Renal cortical epithelial cell (primary cell): ENCODE measurements at regions not wholly inside any gene's neighbourhood (a gene's known extent, or its start where the extent isn't known, plus 50 kb on each side); places are given as distances from the start of the nearest gene placed in this dataset.
"Not testable (repeated sequence)": the region's sequence is repeated elsewhere in the genome, so short reads cannot be mapped to it uniquely, and the experiment has no call there.

Source experiments
- DNase-seq: peaks from one replicate; pipeline ENCODE4 v3.0.0-alpha.2; 2011; ENCODE audit warnings: low read depth

DNA sequence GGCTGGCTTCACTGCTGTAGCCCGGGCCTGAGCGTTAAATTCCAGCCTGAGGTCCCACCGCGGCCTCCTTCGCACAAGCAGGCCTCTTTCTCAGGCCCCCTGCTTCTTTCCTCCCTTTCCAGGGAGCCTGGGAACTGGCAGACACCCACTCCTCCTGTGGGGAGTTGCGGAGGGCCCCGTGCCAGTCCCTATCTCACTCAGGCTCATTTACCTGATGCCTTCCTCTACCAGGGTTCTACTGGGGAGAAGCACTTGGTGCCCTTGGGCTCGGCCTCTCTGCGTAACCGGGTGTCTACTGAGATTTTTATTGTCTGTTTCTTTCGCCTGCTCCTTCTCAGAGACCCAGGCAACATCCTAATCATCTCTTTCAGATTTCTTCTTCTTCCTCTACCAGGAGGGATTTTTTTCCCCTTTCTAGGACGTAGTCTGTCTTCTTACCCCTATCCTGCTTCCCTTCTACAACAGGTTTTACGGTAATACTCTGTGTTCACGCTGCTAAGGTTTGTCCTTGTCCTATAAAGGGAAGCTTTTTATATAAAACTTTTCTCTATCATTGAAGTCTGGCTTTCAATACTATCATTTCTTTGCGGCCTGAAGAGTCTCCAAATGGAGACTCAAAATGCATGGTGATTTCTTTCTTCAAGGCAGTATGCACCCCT lies 135.4 kb upstream of the GPR12 start:
- no peak for DNase-seq

DNA sequence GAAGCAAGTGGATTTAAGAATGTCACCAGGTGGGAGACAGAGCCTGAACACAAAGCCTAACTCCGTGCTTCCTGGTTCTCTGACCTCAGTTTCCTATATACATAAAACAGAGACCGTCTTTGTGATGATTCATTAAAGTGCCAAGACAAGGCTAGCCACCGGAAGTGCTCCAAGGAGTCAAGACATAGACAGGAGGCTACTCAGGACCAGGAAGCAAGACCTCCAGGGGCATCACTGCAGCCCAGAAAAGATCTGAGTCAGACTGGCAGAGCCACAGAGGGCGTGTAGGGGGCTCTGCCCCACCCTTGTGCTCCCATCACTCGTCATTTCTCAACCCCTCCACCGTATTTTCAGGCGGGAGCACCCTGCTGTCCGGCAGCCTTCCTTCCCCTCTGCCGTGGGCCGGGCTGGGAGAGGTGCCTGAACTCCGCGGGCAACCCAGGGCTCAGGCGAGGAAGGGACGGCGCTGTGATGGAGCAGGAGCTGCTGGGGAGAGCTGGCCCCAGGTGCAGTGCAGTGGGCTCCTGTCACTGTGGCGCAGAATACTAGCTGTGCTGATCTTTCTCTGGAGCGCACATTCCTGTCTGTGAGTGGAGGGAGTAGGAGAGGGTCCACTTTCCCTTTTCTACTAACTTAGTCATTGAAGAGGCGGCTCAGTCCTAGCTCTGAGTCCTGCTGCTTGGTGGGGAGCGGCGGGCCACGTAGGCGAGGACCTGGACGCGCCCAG lies 134.7 kb upstream of the GPR12 start:
- no peak for DNase-seq

DNA sequence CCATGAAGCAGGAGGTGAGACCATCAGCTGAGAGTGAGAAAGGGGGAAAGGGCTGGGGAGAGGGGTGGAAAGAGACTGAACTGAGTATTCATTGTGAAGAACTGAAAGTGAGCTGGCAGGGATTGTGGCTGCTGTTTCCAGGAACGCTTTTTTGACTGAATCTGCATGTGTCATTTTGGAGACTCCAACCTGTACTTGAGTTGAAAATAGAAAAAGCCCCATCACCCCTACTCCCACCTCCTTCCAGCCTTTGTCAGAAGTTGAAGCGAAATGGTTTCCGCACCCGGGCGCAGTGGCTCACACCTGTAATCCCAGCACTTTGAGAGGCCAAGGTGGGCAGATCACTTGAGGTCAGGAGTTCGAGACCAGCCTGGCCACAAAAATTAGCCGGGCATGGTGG lies 128.0 kb upstream of the GPR12 start:
- DNase-seq: no peak

DNA sequence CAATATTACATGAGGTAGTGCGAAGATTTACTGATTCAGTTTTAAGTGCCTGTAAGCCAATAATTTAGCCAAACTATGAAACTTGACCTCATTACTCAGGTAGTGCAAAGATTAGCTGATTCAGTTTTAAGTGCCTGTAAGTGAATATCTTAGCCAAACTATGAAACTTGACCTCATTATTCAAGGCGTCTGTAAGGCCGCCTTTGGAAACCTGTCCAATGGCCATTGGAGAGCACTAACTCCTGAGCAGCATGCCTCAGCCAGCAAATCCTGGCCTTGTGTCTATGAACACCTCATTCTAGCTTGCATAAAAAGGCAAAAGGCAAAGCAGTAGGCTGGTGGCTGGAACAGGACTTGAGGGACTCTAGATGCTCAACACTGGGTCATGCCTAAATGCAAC lies 127.0 kb upstream of the GPR12 start:
- DNase-seq: no peak

DNA sequence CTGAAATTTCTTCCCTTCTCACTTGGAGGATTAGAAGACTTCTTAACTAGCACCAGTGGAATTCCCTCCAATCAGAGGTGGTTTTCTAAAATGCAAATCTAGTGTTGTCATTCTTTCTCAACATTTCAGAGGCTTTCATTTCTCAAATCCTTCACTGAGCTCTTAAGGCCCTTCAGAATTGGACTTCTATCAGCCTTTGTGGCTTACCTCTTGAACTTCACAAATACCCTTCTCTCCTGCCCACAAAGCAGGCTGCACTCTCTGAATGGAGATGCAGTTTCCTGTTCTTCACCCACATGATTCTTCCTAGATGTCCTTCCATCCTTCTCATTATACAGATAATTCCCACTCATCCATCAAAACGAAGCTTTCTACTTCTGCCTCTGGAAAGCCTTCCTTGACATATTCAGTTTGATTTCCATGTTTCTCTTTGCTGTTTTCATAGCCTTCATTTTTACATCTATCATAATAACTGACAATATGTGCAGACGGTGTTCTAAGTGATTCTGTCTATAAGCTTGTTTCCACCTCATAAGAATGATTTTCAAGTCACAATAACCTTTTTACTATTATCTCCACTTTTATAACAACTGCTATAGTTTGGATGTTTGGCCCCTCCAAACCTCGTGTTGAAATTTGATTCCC lies 123.1 kb upstream of the GPR12 start:
- no peak for DNase-seq

DNA sequence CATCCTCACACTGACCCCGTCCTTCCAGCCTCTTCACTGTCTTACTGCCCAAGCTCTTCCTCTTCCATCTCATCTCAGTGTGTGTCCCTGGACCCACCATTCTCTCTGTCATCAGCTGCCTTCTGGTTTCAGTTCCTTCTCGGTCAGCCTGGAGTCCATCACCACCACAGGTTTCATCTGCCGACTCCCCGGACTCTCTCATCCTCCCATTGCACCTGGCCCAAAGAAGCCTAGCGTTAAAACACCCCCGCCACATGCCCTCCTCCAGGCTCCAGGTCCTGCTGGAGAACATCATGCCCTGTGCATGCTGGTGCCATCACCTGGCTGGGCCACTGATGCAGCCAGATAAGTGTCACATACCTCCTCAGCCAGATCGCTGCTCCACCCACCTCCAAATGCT lies 122.1 kb upstream of the GPR12 start:
- no peak for DNase-seq

DNA sequence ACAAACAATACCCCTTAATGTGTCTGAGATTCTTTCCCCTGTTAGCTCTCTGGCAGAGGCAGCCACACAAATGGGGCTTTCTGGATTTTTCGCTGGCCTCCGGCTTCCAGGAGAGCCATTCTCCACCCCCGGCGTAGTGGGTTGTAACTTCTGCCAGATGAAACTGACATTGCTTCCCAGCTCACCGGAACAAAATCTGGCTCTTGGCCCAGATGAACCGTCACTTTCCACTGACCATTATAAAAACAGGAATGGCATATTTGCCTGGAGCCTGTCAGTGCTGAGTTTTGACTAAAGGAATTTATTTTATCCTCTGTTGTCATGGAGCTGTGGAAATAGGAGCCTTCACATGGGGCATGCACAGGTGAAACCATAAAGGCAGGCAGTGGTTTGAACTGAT lies 120.6 kb upstream of the GPR12 start:
- peak; percentile 52 for DNase-seq

DNA sequence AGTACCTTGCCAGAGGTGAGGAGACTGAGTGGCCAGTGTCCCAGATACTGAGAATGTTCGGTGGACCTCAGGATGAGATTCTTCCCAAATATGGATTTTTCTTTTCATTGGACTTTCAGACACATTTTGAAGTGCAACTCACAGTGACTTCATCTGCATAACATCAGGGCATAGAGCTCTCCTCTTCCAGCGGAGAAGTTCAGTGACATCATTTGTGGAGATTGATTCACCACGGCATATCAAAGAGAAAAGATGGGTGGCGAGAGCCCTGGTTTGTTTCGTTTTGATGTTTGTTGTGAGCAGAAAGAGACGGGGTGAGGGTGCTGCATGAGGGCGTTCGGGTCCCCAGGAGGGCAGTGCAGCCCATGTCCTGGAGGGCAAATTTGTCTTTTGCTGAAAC lies 120.1 kb upstream of the GPR12 start:
- no peak for DNase-seq

DNA sequence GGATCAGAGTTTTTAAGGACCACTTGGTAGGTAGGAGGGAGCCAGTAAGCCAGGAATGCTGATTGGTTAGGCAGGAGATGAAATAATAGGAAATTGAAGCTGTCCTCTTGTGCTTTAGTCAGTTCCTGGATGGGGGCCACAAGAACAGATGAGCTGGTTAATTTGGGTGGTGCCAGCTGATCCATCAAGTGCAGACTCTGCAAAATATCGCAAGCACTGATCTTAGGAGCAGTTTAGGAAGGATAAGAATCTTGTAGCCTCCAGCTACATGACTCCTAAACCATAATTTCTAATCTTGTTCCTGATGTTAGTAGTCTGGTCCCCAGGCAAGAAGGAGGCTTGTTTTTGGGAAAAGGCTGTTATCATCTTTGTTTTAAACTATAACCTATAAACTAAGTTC lies 117.9 kb upstream of the GPR12 start:
- DNase-seq: no peak

DNA sequence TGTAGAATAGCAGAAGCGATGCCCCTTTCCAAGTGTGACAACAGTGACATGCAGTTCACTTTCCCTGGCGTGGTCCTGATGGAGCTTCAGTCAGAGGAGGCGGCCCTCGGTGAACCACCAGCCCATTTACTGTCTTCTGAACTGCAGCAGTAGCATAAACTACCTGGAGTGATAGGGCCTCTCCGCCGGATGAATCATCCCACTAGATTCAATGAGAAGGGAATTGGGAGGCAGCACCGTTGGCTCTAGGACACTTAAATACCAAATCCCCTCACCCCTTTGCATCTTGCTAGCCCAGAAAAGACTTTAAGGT lies 112.8 kb upstream of the GPR12 start:
- DNase-seq: no peak

DNA sequence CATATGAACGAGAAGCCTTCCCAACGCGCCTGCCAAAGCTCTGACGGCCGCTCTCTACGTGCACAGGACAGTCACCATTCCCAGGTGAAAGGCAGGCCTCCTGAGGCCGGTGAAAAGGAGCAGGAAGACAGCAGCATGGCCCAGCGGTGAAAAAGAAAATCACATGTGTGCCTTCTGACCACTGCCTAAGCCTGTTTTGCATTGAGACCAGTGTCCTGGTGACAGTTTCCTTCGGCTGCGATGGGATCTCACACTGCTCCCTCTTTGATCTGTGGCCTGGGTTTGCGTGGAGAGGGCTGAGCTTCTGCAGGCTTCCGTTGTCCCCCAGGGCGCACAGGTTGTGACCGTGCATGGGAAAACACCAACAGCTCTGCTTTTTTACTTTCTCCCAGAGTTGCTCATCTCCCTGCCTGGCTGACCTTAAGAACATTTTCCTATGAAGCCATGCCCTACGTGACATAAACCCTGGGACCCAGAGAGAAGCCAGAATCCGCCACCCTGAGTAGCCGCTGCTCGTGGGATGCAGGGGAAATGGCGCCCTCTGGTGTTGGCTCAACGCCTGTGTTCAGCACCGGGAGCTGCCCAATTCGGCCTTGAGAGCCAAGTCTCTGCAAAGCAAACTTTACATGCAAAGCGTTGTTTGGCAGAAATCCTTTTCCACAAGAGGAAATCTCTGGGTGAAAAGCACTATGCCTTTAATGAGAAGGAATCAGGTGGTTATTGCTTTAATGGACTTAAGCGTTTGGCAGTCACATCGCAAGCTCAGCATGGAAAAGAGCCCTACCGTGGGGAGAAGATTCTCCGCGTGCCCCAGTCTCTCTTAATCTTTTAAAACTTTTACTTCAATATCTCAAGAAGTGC lies 112.2 kb upstream of the GPR12 start:
- DNase-seq: peak; percentile 1

DNA sequence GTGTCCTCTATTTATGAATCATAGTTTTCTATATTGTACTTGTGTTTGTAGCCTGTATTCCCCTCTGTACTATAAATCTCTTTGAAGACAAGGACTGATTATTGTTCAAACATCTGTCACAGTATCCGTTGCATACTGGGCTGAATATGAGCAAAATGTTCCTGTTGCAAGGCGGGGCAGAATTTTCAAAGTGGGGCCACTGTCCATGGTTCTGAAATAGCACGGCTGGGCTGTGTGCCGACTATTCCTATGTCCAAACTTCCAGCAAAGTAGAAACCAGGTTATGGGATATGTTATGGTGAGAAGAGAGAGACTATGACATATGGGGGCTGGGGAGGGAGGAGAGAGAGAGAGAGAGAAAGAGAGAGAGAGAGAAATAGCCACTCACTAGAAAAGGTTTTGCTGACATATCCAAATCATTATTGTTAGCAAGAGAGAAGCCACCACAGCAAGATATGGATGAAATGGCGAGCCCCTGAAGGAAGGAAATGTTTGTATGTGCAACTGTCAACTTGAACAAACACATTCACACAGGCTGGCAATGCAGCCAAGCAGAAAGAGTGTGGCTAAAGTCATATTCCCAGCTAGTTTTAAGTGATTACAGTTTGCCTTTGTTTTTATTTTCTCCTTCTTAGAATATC lies 107.0 kb upstream of the GPR12 start:
- peak; percentile 4 for DNase-seq

DNA sequence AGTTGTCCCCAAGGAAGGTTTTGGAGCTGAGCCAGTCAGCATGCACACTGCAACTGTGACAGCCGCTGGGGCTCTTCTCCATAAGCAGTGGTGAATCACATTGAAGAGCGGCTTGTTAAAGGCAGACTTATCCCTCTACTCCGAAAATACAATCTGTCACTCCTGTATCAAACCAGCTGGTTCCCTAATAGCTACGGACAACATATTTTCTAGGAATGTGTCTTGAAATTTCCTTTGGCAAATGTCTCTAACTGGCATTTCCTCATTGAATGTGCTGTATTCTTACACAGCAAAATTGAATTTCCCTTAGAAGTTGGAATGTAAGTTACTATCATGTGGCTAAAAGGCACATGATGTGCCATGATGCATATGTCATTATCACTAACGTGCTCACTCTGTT lies 104.0 kb upstream of the GPR12 start:
- DNase-seq: no peak

DNA sequence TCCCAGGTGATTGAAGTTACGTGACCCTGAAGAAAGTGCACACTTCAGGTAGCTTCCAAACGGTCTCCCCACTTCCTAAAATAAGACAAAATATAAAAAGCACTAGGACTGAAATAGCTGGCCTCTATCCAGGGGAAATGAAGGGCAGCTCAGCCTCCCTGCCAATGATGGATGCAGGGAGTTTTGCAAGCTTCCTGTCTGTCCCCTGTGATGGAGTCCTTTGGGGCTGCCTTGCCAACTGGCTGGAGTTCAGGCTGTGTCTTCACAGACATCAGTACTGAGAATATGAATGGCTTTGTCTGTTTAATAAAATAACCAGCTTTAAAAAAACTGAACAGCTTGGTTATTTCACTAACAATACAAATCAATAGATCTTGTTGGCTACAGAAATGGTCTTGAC lies 101.4 kb upstream of the GPR12 start:
- DNase-seq: no peak

DNA sequence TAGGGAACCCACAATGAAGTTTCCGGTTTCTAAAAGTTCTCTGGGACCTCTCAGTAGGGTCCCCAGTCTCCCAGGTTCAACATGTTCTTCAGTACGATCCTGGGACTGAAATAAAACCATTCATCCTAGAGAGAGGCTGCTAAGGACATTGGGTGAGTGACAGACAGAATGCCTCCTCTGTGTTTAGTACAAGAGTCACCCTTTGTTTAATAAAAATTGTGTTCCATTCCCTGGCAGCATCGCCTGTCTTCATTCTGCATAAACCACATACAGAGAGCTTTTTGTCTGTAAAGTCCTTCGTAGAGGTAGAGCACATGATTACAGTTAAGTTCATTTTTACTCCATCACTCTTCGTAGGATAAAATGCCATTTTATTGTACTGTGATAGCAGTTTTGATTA lies 95.3 kb upstream of the GPR12 start:
- no peak for DNase-seq

DNA sequence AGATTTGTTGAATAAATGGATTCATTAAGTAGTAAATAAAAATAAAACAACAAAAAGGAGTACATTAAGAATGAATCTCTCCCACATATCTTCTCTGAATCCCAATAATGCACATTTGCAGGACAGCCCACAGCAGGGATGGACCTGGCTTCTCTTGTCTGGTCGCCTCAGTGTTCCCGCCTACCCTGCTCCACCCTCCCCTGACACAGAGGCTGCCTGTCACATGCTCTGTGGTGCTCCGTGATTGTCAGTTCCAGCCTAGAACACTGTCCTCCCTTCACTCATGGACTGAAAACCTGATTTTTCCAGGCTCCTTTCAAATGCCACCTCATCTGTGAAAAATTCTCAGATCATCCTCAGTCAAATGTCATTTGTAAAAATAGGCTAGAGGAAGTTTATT lies 94.5 kb upstream of the GPR12 start:
- DNase-seq: no peak

DNA sequence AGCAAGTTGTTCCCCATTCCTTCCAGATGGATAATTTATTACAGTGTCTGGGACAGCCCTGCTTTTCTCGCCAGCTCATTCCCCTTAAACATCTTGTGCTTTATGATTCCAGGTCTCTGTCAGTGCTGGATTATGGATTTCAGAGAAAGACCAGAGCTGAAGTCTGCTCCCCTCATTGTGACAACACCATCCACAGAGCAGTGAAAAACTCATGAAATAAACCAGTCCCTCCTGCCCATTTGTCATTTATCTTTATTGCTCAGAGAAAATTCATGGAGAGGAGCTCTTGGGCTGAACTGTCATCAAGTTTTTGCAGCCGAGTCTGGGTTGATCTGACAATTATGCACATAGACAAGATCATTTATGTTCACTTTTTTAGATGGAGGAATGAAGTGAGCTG lies 92.7 kb upstream of the GPR12 start:
- no peak for DNase-seq

DNA sequence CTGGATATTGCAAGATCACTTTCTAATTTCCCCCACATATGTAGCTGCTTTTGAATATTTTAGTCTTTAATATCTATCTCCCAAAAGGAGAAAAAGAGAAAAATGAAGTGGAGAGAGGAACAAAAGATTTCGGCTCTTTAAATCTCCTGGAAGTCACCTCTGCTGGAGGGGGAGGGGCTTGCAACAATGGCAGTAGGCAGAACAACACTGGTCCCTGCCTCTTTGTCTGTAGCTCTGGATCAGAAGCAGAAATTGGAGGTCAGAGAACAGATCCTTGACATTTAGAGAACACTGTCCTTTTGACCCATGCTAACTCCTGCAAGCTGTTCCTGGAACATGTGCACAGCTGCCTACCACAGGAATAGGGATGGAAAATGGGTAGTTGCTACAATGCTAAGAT lies 86.7 kb upstream of the GPR12 start:
- no peak for DNase-seq

DNA sequence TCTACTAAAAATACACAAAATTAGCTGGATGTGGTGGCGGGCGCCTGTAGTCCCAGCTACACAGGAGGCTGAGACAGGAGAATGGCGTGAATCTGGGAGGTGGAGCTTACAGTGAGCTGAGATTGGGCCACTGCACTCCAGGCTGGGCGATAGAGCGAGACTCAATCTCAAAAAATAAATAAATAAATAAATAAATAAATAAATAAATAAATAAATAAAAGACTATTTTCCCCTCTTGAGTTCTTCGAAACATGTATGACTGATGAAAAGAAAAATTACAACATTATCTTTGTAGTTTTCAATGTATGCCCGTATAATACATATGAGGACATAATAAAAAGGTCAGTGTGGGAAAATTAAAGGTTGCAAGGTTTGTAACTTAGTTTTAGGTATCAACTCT lies 84.5 kb upstream of the GPR12 start:
- not testable (repeated sequence) for DNase-seq

DNA sequence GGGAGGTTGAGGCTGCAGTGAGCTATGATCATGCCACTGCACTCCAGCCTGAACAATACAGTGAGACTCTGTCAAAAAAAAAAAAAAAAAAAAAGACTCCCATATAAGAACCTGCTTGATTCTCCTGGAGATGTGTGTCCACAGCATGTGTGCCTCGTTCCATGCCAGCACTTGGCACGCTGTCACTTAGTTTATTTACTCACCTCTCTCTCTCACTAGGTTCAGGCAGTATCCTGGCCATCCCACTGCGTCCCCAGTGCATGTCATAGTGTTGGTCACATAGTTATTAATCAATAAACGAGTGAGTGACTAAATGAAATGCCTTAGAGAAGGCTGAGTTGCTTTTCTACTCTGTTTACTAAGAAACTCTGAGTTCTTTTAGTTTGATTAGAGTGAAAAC lies 79.1 kb upstream of the GPR12 start:
- no peak for DNase-seq

DNA sequence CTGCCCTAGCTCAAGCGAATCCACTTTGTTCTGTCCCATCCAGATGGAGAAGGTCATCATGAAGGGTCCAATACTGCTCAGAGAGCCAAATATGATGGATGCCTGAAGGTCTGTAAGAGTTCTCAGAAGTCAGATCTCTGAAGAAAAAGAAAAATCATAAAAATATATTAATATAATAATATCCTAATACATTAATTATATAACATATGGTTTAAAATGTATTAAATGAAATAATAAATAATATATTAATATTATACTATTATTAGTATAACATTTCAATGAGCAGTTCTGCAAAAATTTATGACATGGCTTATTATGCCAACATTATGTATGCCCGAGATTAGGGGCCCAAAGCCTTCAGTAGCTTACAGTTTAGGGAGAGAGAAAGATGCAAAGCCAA lies 78.2 kb upstream of the GPR12 start:
- no peak for DNase-seq

DNA sequence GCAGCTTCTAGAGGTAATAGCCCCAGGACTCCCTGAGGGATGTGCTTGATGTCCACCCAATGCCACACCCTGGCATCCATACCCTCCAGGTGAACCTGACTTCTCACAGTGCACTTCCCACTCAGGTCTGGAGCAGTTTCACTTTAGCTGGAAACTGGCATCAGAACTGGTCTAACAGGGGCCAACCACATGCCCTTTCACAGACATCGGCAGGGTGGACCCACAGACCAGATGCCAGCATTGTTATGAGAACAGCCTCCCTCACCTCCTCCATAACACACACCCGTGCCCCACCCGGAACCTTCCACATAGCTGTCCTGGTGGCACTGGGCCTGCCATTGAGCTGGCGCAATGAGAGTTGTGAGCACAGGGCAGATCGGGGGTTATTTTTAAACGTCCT lies 77.4 kb upstream of the GPR12 start:
- DNase-seq: peak; percentile 22
